ENCODE measurements at regions not wholly inside any gene's neighbourhood (a gene's known extent, or its start where the extent isn't known, plus 50 kb on each side); places are given as distances from the start of the nearest gene placed in this dataset.
"Not testable (repeated sequence)": the region's sequence is repeated elsewhere in the genome, so short reads cannot be mapped to it uniquely, and the experiment has no call there.

- no peak for DNase-seq
Observed at GRCh38 chr3:194028434-194029004, 107.4 kb upstream of the HES1 start.

GRCh38 chr3:194029846-194030245 lies 106.1 kb upstream of the HES1 start:
- DNase-seq, result no peak

GRCh38 chr3:194030372-194030771 lies 105.6 kb upstream of the HES1 start:
- DNase-seq, result no peak

DNA sequence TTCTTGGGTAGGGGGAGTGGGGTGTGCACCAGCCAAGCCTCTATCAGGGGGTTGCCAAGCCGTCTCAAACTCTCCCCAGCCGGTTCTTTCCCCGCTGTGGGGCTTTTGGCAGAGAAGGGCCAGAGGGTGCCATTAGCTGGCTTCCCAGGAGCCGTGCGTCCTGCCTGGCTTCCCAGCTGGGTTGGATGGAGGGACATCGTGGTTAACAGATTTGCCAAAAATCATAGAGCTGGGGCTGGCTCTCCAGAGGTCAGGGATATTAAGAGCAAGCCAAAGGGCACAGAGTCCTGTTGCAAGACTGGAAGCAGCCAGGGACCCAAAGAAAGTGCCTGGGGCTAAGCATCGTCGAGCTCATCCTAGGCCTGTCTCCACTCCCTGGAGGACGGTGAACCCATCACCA lies 104.6 kb upstream of the HES1 start:
- DNase-seq, result no peak

- no peak for DNase-seq
Observed at GRCh38 chr3:194031867-194032635, 103.9 kb upstream of the HES1 start.

- DNase-seq, result no peak
Observed at GRCh38 chr3:194032828-194033435, 103.0 kb upstream of the HES1 start.

GRCh38 chr3:194034346-194035336 lies 101.3 kb upstream of the HES1 start:
- DNase-seq, result no peak

DNA sequence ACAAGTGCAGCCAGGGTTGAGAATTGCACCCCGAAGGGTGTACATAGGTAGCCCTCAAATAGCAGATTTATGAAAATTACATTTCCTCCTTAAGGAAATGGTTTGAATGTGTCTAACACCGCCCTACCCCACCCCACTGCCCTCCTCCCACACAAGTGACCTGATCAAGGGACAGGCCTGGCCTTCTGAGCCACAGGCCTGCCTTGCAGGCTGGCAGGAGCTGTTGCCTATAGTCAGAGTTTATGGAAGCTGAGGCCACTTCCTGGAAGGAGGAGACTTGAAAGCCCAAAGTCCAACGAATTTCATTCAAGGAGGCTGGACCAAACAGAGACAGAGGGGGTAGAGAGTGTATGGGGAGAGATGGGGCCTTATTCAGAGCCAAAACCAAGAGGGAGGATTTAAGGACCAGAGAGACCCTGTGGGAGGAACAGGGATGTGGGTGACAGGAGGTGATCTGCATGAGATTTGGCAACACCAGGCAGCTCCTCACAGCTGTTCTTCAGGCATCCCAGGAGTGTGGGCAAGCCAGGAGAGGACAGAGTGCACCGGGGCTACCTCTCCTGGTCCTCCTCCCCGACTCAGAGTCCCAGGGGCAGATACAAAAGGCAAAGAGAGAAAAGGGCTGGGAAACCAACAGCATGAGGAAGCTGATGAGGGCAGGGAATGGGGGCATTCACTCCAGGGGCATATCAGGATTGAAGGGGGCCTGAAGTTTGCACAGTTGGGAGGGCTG lies 100.4 kb upstream of the HES1 start:
- no peak for DNase-seq

DNA sequence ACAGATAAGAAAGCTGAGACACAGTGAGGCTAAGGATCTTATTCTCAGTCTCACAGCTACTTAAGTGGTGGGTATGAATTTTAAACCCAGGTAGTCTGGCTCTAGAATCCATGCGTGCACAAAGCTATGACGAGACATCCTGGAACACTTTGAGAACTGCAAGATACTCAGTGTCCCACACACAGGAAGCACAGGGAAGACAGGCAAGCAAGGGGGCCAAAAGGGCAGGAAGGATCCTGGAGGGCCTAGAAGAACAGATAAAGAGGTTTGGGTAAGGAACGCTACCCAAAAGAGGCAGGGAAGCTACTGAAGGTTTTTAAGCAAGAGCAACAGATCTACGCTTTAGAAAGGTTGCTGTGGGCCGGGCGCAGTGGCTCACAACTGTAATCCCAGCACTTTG lies 99.1 kb upstream of the HES1 start:
- no peak for DNase-seq

- DNase-seq, result not testable (repeated sequence)
Observed at GRCh38 chr3:194038346-194038745, 97.6 kb upstream of the HES1 start.

- DNase-seq, result no peak
Observed at GRCh38 chr3:194038960-194039359, 97.0 kb upstream of the HES1 start.

DNA sequence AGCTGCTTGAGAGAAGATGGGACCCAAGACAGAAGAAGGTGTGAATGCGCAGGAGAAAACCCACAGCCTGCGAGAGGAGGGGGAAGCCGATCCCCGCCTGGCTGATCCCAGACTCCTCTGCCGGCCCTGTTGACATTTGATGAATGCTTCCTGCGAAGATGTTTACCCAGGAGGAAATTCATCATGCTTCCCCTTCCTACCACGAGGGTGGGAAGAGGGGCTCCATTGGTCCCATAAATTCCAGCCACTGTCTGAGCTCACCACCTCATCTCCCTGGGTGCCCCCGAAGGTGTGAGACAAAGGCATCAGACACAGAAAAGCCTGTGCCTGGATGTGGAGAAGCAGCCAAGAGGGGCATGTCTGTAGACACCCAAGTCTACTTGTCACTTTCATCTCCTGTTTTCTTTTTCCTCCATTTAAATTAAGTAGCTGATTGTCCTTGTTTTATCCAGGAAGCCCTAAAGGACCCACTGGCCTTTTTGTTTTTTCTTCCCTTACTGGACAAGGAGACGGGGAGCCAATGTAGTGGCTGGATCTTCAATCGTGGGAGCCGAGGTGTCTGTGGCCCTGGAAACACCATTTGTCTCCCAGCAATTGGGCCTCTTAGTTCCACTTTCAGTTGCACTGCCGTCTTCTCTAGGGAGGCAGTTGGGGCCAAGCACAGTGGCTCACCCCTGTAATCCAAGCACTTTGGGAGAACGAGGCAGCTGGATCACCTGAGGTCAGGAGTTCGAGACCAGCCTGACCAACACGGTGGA lies 95.3 kb upstream of the HES1 start:
- no peak for DNase-seq

DNA sequence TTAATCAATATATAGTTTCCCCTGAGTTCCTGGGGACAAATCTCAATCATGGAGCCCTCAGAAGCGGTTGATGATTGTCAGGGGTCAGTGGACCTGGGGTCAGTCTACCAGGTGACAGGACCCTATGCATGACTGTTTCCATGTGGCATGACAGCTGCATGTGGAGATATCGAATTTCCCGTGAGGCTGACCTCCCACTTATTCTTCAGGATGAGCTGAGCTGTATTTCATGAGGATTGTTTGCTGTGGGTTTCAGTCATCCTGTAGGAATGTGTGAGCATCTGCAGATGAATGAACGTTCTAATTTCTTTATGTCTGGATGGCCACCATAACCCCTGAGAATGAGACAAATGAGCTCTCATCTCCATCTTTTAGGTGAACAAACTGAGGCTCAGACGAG lies 93.0 kb upstream of the HES1 start:
- DNase-seq, result no peak

DNA sequence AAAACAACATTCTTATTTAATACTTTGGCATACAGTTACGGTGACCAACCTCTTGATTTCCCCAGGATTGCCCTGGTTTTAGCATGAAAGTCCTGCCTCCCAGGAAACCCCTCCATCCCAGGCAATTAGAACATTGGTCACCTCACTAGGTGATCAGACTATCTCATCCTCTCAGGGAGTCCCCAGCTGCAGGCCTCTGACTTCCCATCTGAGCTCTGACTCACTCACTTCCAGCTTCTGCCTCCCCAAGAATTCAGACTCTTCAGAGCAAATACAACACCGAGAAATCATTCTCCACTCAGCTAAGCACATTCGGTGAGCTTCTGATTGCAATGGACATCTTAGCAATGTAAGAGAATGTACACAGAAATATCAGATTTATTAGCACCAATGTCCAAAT lies 92.4 kb upstream of the HES1 start:
- no peak for DNase-seq

- DNase-seq, result no peak
Observed at GRCh38 chr3:194045289-194045688, 90.7 kb upstream of the HES1 start.

GRCh38 chr3:194045919-194046318 lies 90.0 kb upstream of the HES1 start:
- no peak for DNase-seq

GRCh38 chr3:194046531-194046930 lies 89.4 kb upstream of the HES1 start:
- DNase-seq, result no peak

GRCh38 chr3:194046995-194047645 lies 88.8 kb upstream of the HES1 start:
- DNase-seq, result no peak

GRCh38 chr3:194049394-194049793 lies 86.6 kb upstream of the HES1 start:
- DNase-seq, result no peak

DNA sequence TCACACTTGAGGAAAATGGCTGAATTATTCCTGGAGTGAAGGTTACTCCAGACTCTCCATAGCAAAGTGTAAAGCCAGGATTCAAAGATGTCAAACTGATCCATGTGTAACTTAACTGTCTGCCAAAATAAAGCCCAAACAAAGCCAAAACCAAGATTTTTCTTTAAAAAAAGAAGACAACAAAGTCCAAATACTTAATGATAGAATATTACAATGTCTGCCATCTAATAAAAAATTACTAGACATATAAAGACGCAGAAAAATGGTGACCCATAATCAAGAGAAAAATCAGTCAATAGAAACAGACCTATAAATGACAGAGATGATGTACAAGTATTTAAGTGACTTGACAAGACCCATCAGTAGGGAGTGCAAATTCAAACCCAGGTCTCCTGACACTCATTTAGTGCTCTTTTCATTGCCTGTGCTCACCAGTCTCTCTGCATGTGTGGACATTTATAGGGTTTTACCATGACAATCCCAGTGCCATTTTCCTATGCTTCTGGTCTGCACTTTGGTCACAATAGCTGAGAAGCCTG lies 85.1 kb upstream of the HES1 start:
- DNase-seq, result no peak

All from OCI-M1 (cell line).